H7 (cell line): ENCODE measurements at regions not wholly inside any gene's neighbourhood (a gene's known extent, or its start where the extent isn't known, plus 50 kb on each side); places are given as distances from the start of the nearest gene placed in this dataset.

Experiments
- DNase-seq: peaks from one replicate; pipeline ENCODE4 v3.0.0; 2012
- H3K27me3 ChIP-seq: 2 replicates; pipeline ENCODE4 v1.6.0; 2011; ENCODE audit warnings: mild to moderate bottlenecking, low read length; ENCODE audit not compliant: control insufficient read depth, insufficient read depth
- H3K36me3 ChIP-seq: replicated peaks from 2 replicates; pipeline ENCODE4 v1.5.1; 2011; ENCODE audit warnings: low read length; ENCODE audit not compliant: control insufficient read depth, insufficient read depth
- H3K4me3 ChIP-seq: 2 replicates; pipeline ENCODE4 v1.5.1; 2011; ENCODE audit warnings: low read depth, mild to moderate bottlenecking, control low read depth, low read length, moderate library complexity; ENCODE audit not compliant: insufficient read depth

GRCh38 chr11:76298255-76298654 is 82.7 kb downstream of the THAP12 start:
- Histone ChIP-seq H3K4me3 (no peak overlapping the region), H3K27me3 (no peaks in the 10 kb centered on the region), H3K36me3 (no peaks in the 10 kb centered on the region)
- peak; percentile 29 for DNase-seq

GRCh38 chr11:76296731-76297542 is 84.0 kb downstream of the THAP12 start:
- no peaks in the 10 kb centered on the region for H3K27me3 ChIP-seq
- DNase-seq = peak; percentile 51

GRCh38 chr11:76293189-76293631 is 86.9 kb upstream of the WNT11 start:
- H3K27me3 ChIP-seq = no peaks in the 10 kb centered on the region
- no peak overlapping the region for H3K4me3 ChIP-seq
- no peak for DNase-seq
- no peaks in the 10 kb centered on the region for H3K36me3 ChIP-seq

More at GRCh38 chr11:76296731-76297542, 84.0 kb downstream of the THAP12 start:
- Histone ChIP-seq H3K4me3 (no peak overlapping the region), H3K36me3 (no peaks in the 10 kb centered on the region)

- Histone ChIP-seq H3K27me3 (no peaks in the 10 kb centered on the region), H3K4me3 (no peak overlapping the region), H3K36me3 (no peaks in the 10 kb centered on the region)
- DNase-seq = no peak
Measured at GRCh38 chr11:76292583-76293188, 86.4 kb upstream of the WNT11 start.

- no peak for DNase-seq
- Histone ChIP-seq H3K27me3 (no peaks in the 10 kb centered on the region), H3K36me3 (no peaks in the 10 kb centered on the region), H3K4me3 (no peak overlapping the region)
Measured at GRCh38 chr11:76291576-76292526, 85.5 kb upstream of the WNT11 start.

- no peaks in the 10 kb centered on the region for H3K36me3 ChIP-seq
- peak; percentile 55 for DNase-seq
- no peak overlapping the region for H3K4me3 ChIP-seq
- H3K27me3 ChIP-seq = no peaks in the 10 kb centered on the region
Measured at GRCh38 chr11:76288166-76288980, 82.1 kb upstream of the WNT11 start.

GRCh38 chr11:76287227-76287626 is 80.9 kb upstream of the WNT11 start:
- Histone ChIP-seq H3K36me3 (no peaks in the 10 kb centered on the region), H3K27me3 (no peaks in the 10 kb centered on the region), H3K4me3 (no peak overlapping the region)
- DNase-seq = no peak

GRCh38 chr11:76285397-76286104 is 79.2 kb upstream of the WNT11 start:
- Histone ChIP-seq H3K4me3 (no peak overlapping the region), H3K27me3 (no peaks in the 10 kb centered on the region), H3K36me3 (no peaks in the 10 kb centered on the region)
- DNase-seq = no peak

- Histone ChIP-seq H3K4me3 (no peak overlapping the region), H3K36me3 (no peaks in the 10 kb centered on the region), H3K27me3 (no peaks in the 10 kb centered on the region)
- peak; percentile 70 for DNase-seq
Measured at GRCh38 chr11:76284161-76284560, 77.9 kb upstream of the WNT11 start.

- no peak for DNase-seq
- no peaks in the 10 kb centered on the region for H3K36me3 ChIP-seq
- H3K27me3 ChIP-seq = no peaks in the 10 kb centered on the region
- no peak overlapping the region for H3K4me3 ChIP-seq
Measured at GRCh38 chr11:76282811-76283595, 76.7 kb upstream of the WNT11 start.

GRCh38 chr11:76282172-76282571 is 75.9 kb upstream of the WNT11 start:
- no peaks in the 10 kb centered on the region for H3K27me3 ChIP-seq

GRCh38 chr11:76281558-76281906 is 75.2 kb upstream of the WNT11 start:
- Histone ChIP-seq H3K36me3 (no peaks in the 10 kb centered on the region), H3K27me3 (no peaks in the 10 kb centered on the region), H3K4me3 (no peak overlapping the region)
- no peak for DNase-seq

More at GRCh38 chr11:76282172-76282571, 75.9 kb upstream of the WNT11 start:
- no peak for DNase-seq
- no peaks in the 10 kb centered on the region for H3K36me3 ChIP-seq
- no peak overlapping the region for H3K4me3 ChIP-seq
